ENCODE measurements at regions not wholly inside any gene's neighbourhood (a gene's known extent, or its start where the extent isn't known, plus 50 kb on each side); places are given as distances from the start of the nearest gene placed in this dataset.

DNA sequence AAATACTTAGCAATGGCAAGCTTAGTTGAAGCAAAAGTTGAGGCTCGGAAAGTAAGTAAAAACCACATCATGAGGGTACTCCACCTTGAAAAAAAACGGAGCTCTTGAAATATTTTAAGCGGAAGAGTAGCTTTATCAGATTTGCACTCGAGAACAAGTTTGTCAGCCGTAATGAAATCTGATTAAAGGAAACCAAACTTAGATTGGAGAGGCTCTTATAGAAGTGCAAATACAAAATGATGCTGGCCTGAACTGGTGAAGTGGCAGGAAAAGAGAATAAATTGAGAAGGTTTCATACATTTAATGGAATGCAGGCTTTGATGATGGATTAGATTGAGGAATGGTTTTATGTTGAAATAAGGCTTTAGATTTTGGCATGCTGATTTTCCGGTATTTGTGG is 484.2 kb downstream of the PID1 start:
- Histone ChIP-seq H3K4me3 (ENCODE audit: low read length) (no peak overlapping the region), H3K4me1 (ENCODE audit: insufficient read depth, low read length) (no peaks in the 10 kb centered on the region), H3K27ac (ENCODE audit: low read depth in 1 of 2, low read length in 2 of 2) (no peak overlapping the region), H3K36me3 (ENCODE audit: insufficient read depth, low read length) (no peaks in the 10 kb centered on the region), H3K27me3 (ENCODE audit: control insufficient read depth in 1 of 2, insufficient read depth in 2 of 2, low read length in 2 of 2) (no peaks in the 10 kb centered on the region), H3K9me3 (ENCODE audit: control insufficient read depth in 1 of 2, insufficient read depth in 1 of 2, low read length in 2 of 2) (no peaks in the 10 kb centered on the region)
- ChIA-PET CTCF (interaction anchor here (0.6 kb wide), 1 partner anchor 425 kb away, joined by 3 read pairs; no protein-coding TSS in a partner anchor), POLR2A (no interaction called here)
- Mint-ChIP-seq H3K9me3 (peaks cover 10% of the 10 kb centered on the region), H3K27ac (no peak overlapping the region), H3K27me3 (no peaks in the 10 kb centered on the region), H3K4me1 (ENCODE audit: low read depth) (no peaks in the 10 kb centered on the region), H3K4me3 (no peak overlapping the region), H3K36me3 (ENCODE audit: low read depth) (no peaks in the 10 kb centered on the region)
- ATAC-seq (ENCODE audit: poor library complexity), result no peak
- TF ChIP-seq, protein P1, sequence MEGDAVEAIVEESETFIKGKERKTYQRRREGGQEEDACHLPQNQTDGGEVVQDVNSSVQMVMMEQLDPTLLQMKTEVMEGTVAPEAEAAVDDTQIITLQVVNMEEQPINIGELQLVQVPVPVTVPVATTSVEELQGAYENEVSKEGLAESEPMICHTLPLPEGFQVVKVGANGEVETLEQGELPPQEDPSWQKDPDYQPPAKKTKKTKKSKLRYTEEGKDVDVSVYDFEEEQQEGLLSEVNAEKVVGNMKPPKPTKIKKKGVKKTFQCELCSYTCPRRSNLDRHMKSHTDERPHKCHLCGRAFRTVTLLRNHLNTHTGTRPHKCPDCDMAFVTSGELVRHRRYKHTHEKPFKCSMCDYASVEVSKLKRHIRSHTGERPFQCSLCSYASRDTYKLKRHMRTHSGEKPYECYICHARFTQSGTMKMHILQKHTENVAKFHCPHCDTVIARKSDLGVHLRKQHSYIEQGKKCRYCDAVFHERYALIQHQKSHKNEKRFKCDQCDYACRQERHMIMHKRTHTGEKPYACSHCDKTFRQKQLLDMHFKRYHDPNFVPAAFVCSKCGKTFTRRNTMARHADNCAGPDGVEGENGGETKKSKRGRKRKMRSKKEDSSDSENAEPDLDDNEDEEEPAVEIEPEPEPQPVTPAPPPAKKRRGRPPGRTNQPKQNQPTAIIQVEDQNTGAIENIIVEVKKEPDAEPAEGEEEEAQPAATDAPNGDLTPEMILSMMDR (IDR thresholded peaks at IDR 0.05), result no peak
- intact Hi-C loops (cut with DNase I, micrococcal nuclease), result no loop called here
- DNase-seq, result no peak

DNA sequence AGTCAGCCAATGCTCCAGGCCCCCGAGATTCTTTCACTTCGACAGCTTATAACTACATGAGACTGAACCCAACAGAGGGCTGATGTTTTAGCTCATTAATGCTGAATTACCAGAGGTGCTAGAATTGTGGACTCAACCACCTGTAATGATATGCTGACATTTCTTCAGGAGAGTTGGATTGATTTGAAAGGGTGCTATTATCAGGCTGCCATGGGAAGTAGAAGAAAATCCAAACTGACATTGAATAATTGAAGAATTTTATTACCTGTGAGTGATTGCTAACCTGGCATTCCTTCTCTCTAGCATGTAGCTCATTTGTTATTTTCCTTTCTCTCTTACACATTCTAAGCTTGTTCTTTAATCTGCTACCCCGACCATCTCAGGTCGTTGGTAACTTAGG is 488.8 kb downstream of the PID1 start:
- H3K4me1 ChIP-seq (ENCODE audit: insufficient read depth, low read length), result no peaks in the 10 kb centered on the region
- no peak overlapping the region for H3K27ac ChIP-seq (ENCODE audit: low read depth in 1 of 2, low read length in 2 of 2)
- ATAC-seq (ENCODE audit: poor library complexity) (no peak), DNase-seq (no peak)
- CTCF ChIA-PET, result no interaction called here
- POLR2A ChIA-PET, result no interaction called here
- no peaks in the 10 kb centered on the region for H3K27me3 ChIP-seq (ENCODE audit: control insufficient read depth in 1 of 2, insufficient read depth in 2 of 2, low read length in 2 of 2)
- H3K36me3 ChIP-seq (ENCODE audit: insufficient read depth, low read length), result no peaks in the 10 kb centered on the region
- H3K9me3 ChIP-seq (ENCODE audit: control insufficient read depth in 1 of 2, insufficient read depth in 1 of 2, low read length in 2 of 2), result no peaks in the 10 kb centered on the region
- Mint-ChIP-seq H3K4me3 (no peak overlapping the region), H3K27me3 (no peaks in the 10 kb centered on the region), H3K27ac (no peak overlapping the region), H3K36me3 (ENCODE audit: low read depth) (no peaks in the 10 kb centered on the region), H3K9me3 (peaks cover 11% of the 10 kb centered on the region), H3K4me1 (ENCODE audit: low read depth) (no peaks in the 10 kb centered on the region)
- TF ChIP-seq, protein P1 (IDR thresholded peaks at IDR 0.05), result no peak
- intact Hi-C loops (cut with DNase I, micrococcal nuclease), result no loop called here
- H3K4me3 ChIP-seq (ENCODE audit: low read length), result no peak overlapping the region

DNA sequence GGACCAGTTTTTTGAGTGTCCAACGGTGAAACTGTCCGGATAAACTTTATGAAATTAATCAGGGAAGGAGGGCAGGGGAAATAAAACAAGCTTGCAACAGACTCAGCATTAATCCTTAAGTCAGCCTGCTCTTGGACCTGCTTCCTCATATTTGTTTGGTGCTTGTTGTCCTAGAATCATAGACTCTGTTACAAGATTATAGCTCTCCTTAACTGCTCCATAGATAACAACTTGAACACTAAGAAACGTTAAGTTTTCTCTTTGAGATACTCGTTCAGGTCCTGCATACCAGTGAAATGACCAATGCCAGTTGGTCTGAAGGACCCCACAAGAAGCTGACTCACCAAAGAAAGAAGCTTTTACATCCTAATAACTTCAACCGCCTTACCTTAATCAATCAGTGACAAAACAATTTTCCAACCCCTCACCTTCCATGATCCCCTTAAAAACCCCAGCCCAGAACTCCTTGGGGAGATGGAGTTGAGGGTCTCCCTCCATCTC is 493.2 kb downstream of the PID1 start:
- no peaks in the 10 kb centered on the region for H3K36me3 Mint-ChIP-seq (ENCODE audit: low read depth)
- peaks cover 11% of the 10 kb centered on the region for H3K9me3 Mint-ChIP-seq
- ChIA-PET POLR2A (no interaction called here), CTCF (no interaction called here)
- Histone ChIP-seq H3K4me1 (ENCODE audit: insufficient read depth, low read length) (no peaks in the 10 kb centered on the region), H3K4me3 (ENCODE audit: low read length) (no peak overlapping the region), H3K9me3 (ENCODE audit: control insufficient read depth in 1 of 2, insufficient read depth in 1 of 2, low read length in 2 of 2) (no peaks in the 10 kb centered on the region), H3K36me3 (ENCODE audit: insufficient read depth, low read length) (no peaks in the 10 kb centered on the region), H3K27me3 (ENCODE audit: control insufficient read depth in 1 of 2, insufficient read depth in 2 of 2, low read length in 2 of 2) (no peaks in the 10 kb centered on the region), H3K27ac (ENCODE audit: low read depth in 1 of 2, low read length in 2 of 2) (no peak overlapping the region)
- H3K27ac Mint-ChIP-seq, result no peak overlapping the region
- TF ChIP-seq, protein P1 (IDR thresholded peaks at IDR 0.05), result no peak
- H3K4me1 Mint-ChIP-seq (ENCODE audit: low read depth), result no peaks in the 10 kb centered on the region
- H3K4me3 Mint-ChIP-seq, result no peak overlapping the region
- DNase-seq, result no peak
- intact Hi-C loops (cut with DNase I, micrococcal nuclease), result no loop called here
- ATAC-seq (ENCODE audit: poor library complexity), result no peak
- H3K27me3 Mint-ChIP-seq, result no peaks in the 10 kb centered on the region

Measured in CD4-positive, alpha-beta T cell (primary cell).